GM20000 (cell line): ENCODE measurements at regions not wholly inside any gene's neighbourhood (a gene's known extent, or its start where the extent isn't known, plus 50 kb on each side); places are given as distances from the start of the nearest gene placed in this dataset.
"Not testable (repeated sequence)": the region's sequence is repeated elsewhere in the genome, so short reads cannot be mapped to it uniquely, and the experiment has no call there.

Experiments
- DNase-seq: peaks from one replicate; pipeline ENCODE4 v3.0.0; 2012; ENCODE audit warnings: low spot score
- TF ChIP-seq, protein P1 (sequence below): IDR thresholded peaks from 2 replicates; pipeline ENCODE4 v1.5.1; 2012; ENCODE audit warnings: mild to moderate bottlenecking, control low read depth; ENCODE audit errors: extremely low read depth, missing control alignments

DNA sequence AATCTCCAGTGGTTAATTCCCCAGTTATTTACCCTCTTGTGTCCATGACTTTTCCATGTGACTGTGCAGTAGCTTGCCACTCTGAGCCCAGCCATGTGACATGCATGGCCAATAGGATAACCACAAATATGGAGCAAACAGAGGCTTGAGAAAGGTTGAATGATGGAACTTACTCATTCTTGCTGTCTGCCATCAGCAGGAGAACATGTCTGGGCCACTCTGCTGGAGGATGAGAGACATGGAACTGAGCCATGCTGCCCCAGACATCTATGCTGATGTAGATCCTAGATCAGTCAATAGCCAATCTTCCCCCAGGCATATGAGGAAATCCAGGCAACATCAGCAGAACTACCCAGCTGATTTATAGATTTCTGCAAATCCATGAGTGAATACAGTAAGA lies 992.3 kb upstream of the FANCL start:
- DNase-seq: no peak
- TF ChIP-seq, protein P1, sequence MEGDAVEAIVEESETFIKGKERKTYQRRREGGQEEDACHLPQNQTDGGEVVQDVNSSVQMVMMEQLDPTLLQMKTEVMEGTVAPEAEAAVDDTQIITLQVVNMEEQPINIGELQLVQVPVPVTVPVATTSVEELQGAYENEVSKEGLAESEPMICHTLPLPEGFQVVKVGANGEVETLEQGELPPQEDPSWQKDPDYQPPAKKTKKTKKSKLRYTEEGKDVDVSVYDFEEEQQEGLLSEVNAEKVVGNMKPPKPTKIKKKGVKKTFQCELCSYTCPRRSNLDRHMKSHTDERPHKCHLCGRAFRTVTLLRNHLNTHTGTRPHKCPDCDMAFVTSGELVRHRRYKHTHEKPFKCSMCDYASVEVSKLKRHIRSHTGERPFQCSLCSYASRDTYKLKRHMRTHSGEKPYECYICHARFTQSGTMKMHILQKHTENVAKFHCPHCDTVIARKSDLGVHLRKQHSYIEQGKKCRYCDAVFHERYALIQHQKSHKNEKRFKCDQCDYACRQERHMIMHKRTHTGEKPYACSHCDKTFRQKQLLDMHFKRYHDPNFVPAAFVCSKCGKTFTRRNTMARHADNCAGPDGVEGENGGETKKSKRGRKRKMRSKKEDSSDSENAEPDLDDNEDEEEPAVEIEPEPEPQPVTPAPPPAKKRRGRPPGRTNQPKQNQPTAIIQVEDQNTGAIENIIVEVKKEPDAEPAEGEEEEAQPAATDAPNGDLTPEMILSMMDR: no peak

DNA sequence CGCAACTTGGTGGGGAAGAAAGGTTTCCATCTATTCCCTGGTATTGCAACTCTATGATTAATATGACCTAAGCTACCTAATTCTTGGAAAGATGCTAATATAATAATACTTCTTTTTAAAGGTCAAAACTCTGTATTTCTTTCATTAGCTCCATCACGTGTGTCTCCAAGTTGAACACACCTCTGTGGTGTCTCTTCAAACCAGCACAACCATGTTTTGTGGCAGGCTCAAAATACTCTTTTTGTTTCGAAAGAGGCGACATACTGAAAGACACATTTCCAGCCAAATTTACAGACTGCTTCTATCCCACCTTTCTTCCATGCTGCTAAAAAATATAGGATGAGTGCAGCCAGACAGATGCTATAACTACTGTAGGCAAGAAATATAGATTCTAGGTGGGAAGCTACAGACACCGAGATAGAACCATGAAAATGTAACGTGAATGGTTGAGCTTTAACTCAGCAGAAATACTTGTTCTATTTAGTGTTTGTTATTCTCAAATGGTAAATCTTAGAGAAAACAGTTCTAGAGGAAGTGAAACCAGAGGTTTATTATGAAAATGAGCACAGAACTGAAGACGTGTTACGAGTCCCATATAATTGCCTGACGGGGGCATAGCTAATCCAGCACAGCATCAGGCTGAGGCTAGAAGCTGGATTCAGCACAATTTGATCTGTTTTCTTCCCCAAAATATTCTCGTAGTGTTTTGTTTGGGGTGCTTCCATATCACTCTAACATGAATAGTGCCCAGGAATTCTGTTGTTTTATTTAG lies 991.5 kb upstream of the FANCL start:
- TF ChIP-seq, protein P1: no peak
- DNase-seq: peak; percentile 8

DNA sequence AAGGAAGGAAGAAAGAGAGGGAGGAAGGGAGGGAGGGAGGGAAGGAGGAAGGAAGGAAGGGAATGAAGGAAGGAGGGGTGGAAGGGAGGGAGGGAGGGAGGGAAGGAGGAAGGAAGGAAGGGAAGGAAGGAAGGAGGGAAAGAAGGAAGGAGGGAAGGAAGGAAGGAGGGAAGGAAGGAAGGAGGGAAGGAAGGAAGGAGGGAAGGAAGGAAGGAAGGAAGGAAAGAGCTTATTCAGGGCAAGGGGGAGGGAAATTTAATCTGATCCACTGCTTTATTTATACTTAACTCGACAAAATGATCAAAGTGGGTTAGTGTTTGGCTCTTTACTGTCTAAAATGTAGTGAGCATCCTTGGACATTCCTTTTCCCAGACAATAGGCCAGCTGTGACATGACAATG lies 985.2 kb upstream of the FANCL start:
- DNase-seq: not testable (repeated sequence)

DNA sequence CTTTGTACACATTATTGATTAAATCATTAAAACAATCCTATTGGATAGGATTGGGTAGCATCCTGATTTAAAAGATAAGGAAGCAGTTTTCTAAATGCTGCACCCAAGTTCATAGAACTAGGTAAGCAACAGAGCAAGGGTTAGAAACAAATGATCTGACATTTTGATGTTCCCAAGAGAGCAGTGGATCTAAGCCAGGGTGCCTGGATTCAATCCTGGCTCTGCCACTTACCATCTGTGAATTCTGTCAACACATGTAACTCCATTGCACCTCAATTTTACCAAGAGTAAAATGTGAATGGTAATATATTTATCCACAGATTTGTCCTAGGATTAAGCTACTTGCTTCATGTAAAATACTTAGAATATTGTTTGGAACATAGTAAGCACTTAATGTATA lies 982.6 kb upstream of the FANCL start:
- no peak for DNase-seq
- TF ChIP-seq, protein P1: no peak

DNA sequence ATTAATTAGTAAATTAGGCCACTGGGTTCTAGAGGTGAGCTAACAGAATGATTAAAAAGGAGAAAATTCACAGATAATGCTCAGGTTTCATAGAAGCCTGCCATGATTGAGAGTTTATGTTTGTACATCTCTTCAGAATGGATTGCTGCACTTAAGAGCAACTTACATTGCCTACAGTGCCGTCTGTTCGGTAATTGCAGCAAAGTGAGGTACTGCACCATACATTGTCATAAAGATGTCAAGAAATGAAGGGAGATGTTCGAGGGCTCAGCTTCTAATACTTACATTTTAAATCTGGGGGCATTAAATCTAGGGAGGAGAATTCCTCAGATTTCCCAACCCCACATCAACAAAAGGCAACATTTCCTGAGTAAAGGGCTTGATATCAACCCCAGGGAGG lies 976.2 kb upstream of the FANCL start:
- TF ChIP-seq, protein P1: no peak
- DNase-seq: no peak

DNA sequence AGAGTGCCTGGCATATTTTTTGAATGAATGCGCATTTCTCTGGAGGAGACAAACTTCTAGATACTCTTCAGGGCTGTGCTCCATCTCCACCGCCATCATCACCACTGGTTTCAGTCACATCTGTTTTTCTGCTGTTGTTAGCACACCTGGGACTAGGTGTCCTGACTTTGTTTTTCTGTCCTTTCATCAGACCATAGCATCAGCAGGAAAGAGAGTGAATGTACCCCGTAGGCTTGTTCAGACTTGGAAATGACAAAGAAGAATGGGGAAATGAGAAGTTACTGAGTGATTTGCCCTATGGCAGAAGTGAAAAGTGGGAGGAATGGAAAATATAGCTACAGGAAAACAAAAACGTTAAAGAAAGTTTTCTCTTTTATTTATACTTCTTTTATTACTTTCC lies 965.2 kb upstream of the FANCL start:
- DNase-seq: no peak

DNA sequence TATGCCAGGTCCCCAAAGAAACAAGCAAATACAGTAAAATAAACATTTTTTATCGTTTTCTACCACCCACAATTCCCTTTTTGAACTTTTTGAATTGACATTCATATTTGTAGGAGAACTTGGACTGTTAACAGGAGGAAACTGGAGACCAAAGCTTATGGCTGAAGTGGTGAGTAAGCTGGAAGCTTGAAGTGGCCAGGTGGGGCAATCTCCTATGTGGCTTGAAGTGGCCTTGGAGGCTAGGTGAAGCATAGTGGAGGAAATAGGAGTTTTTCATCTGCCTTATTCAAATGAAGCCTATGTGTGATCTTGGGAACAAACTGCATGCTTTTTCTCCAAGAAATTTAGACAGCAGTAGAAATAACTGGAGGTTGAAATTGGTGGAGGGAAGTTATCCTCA lies 962.9 kb upstream of the FANCL start:
- DNase-seq: no peak
- TF ChIP-seq, protein P1: no peak

More for the DNA sequence above, 965.2 kb upstream of the FANCL start:
- TF ChIP-seq, protein P1: no peak

DNA sequence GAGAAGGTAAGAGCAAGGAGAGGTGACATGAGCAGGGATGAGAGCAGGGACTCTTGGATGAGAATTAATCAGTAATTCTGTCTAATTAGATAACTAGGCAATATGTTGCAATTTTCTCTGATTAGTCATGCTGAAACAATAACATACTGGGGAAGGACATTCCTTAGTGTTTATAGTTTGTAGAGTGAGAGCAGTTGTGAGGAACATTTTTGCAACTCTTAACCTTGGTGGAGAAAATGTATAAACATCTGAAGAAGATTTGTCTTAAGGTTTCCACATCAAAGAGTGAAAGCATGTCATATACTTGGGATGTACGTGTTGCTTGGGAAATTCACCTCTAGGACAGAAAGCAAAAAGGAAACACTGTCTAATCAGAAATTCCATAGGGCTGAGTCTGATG lies 955.4 kb upstream of the FANCL start:
- DNase-seq: no peak
- TF ChIP-seq, protein P1: no peak
